Hepatocyte (in vitro differentiated cells): ENCODE measurements at regions not wholly inside any gene's neighbourhood (a gene's known extent, or its start where the extent isn't known, plus 50 kb on each side); places are given as distances from the start of the nearest gene placed in this dataset.

Experiments
- DNase-seq: peaks from one replicate; pipeline ENCODE4 v3.0.0-alpha.2; 2016; ENCODE audit warnings: low spot score
- H2AFZ ChIP-seq: fragments of 200-600 bp; sonication (generic); 2 replicates; pipeline ENCODE4 v1.6.0; 2016; ENCODE audit warnings: antibody characterized with exemption, mild to moderate bottlenecking
- H3K27ac ChIP-seq: fragments of 200-600 bp; sonication (generic); 2 replicates; pipeline ENCODE4 v1.5.1; 2016; ENCODE audit warnings: mild to moderate bottlenecking
- H3K27me3 ChIP-seq: fragments of 200-600 bp; sonication (generic); 2 replicates; pipeline ENCODE4 v1.6.1; 2016
- H3K36me3 ChIP-seq: fragments of 200-600 bp; sonication (generic); replicated peaks from 2 replicates; pipeline ENCODE4 v1.5.1; 2016; ENCODE audit warnings: low read depth; ENCODE audit not compliant: insufficient read depth
- H3K4me1 ChIP-seq: fragments of 200-600 bp; sonication (generic); 2 replicates; pipeline ENCODE4 v1.5.1; 2016; ENCODE audit warnings: mild to moderate bottlenecking, moderate library complexity; ENCODE audit not compliant: insufficient read depth
- H3K4me2 ChIP-seq: fragments of 200-600 bp; sonication (generic); 2 replicates; pipeline ENCODE4 v1.6.0; 2016
- H3K4me3 ChIP-seq: fragments of 200-600 bp; sonication (generic); 2 replicates; pipeline ENCODE4 v1.5.1; 2016; ENCODE audit warnings: mild to moderate bottlenecking
- H3K79me2 ChIP-seq: fragments of 200-600 bp; sonication (generic); 2 replicates; pipeline ENCODE4 v1.6.0; 2017; ENCODE audit warnings: mild to moderate bottlenecking
- H3K9me2 ChIP-seq: fragments of 200-600 bp; sonication (generic); replicated peaks from 2 replicates; pipeline ENCODE4 v1.6.0; 2017; ENCODE audit warnings: mild to moderate bottlenecking; ENCODE audit not compliant: insufficient read depth
- H3K9me3 ChIP-seq: fragments of 200-600 bp; sonication (generic); 2 replicates; pipeline ENCODE4 v1.5.1; 2016; ENCODE audit warnings: low read depth, mild to moderate bottlenecking
- H4K20me1 ChIP-seq: fragments of 200-600 bp; sonication (generic); 2 replicates; pipeline ENCODE4 v1.6.0; 2016; ENCODE audit warnings: mild to moderate bottlenecking; ENCODE audit not compliant: insufficient read depth, poor library complexity, severe bottlenecking
- CTCF ChIP-seq: fragments of 200-600 bp; sonication (generic); IDR thresholded peaks from 2 replicates; pipeline ENCODE4 v1.5.1; 2016; ENCODE audit warnings: antibody characterized with exemption, mild to moderate bottlenecking; ENCODE audit not compliant: poor library complexity
- EZH2 ChIP-seq: fragments of 200-600 bp; sonication (generic); IDR thresholded peaks from 2 replicates; pipeline ENCODE4 v1.6.1; 2016; ENCODE audit warnings: antibody characterized with exemption, mild to moderate bottlenecking, borderline replicate concordance
- EZH2phosphoT487 ChIP-seq: fragments of 200-600 bp; sonication (generic); IDR thresholded peaks from one replicate; pipeline ENCODE4 v1.6.1; 2018; ENCODE audit warnings: antibody characterized with exemption, mild to moderate bottlenecking, low read depth, moderate library complexity; ENCODE audit not compliant: unreplicated experiment, severe bottlenecking
- WGBS: methylation state at CpG from one replicate; pipeline ENCODE4 v1.1.6; 2016; ENCODE audit warnings: low lambda C conversion rate; ENCODE audit errors: missing lambda C conversion rate; 5-methylcytosine and 5-hydroxymethylcytosine counted together

- no peaks in the 10 kb centered on the region for H3K9me3 ChIP-seq
Measured at GRCh38 chr9:79107911-79108676, 463.7 kb upstream of the TLE4 start.

DNA sequence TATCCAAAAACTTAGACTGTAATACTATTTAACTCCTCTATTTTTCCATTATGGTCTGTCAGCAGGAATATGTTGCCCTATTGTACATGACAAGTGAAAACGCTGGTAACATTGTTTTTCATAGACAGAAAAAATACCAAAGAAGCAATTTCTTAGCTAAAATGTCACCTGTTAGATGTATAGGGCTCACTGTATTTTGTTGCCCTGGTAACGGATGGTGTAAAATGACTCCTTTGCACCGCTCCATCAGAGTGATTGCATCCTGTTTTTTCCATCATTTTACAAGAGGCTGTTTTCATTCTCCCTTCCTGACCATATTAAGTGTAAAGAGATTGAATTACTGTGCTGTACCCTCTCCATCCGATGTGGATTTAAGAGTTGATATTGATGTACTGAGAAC is 460.1 kb upstream of the TLE4 start:
- Histone ChIP-seq H3K79me2 (no peaks in the 10 kb centered on the region), H3K4me2 (no peak overlapping the region), H3K9me2 (no peaks in the 10 kb centered on the region), H3K4me3 (no peak overlapping the region), H3K27me3 (no peaks in the 10 kb centered on the region), H3K27ac (no peak overlapping the region), H3K36me3 (no peaks in the 10 kb centered on the region), H3K4me1 (no peaks in the 10 kb centered on the region), H2AFZ (no peak overlapping the region), H3K9me3 (no peaks in the 10 kb centered on the region), H4K20me1 (no peaks in the 10 kb centered on the region)
- DNase-seq: no peak
- TF ChIP-seq EZH2 (no peak), CTCF (no peak), EZH2phosphoT487 (no peak)
- 75% methylated on average over 4 of the region's 4 CpGs for WGBS

More at GRCh38 chr9:79107911-79108676, 463.7 kb upstream of the TLE4 start:
- Histone ChIP-seq H3K4me1 (no peaks in the 10 kb centered on the region), H3K27ac (no peak overlapping the region), H3K4me3 (no peak overlapping the region), H3K79me2 (no peaks in the 10 kb centered on the region), H3K9me2 (no peaks in the 10 kb centered on the region), H3K4me2 (no peak overlapping the region), H4K20me1 (no peaks in the 10 kb centered on the region), H3K36me3 (no peaks in the 10 kb centered on the region), H2AFZ (no peak overlapping the region), H3K27me3 (no peaks in the 10 kb centered on the region)
- WGBS: 90% methylated on average over 3 of the region's 3 CpGs
- TF ChIP-seq CTCF (no peak), EZH2phosphoT487 (no peak), EZH2 (no peak)
- no peak for DNase-seq

GRCh38 chr9:79115176-79115575 is 456.6 kb upstream of the TLE4 start:
- WGBS: 87% methylated on average over 4 of the region's 4 CpGs
- no peak overlapping the region for H3K4me3 ChIP-seq
- H3K4me2 ChIP-seq: no peak overlapping the region
- TF ChIP-seq EZH2 (no peak), CTCF (no peak), EZH2phosphoT487 (no peak)
- no peaks in the 10 kb centered on the region for H3K27me3 ChIP-seq
- no peak for DNase-seq
- no peaks in the 10 kb centered on the region for H3K36me3 ChIP-seq
- H2AFZ ChIP-seq: no peak overlapping the region
- no peak overlapping the region for H3K27ac ChIP-seq
- no peaks in the 10 kb centered on the region for H3K9me3 ChIP-seq
- H4K20me1 ChIP-seq: no peaks in the 10 kb centered on the region
- H3K9me2 ChIP-seq: no peaks in the 10 kb centered on the region
- no peaks in the 10 kb centered on the region for H3K79me2 ChIP-seq
- H3K4me1 ChIP-seq: peaks cover under 1% of the 10 kb centered on the region
